Endodermal cell (in vitro differentiated cells): ENCODE measurements at regions not wholly inside any gene's neighbourhood (a gene's known extent, or its start where the extent isn't known, plus 50 kb on each side); places are given as distances from the start of the nearest gene placed in this dataset.

Source experiments
- DNase-seq: peaks from one replicate; pipeline ENCODE4 v3.0.0-alpha.2; 2017
- H3K27ac ChIP-seq: 2 replicates; pipeline ENCODE4 v1.5.1; 2013; ENCODE audit warnings: mild to moderate bottlenecking, low read depth, low read length, moderate library complexity
- H3K27me3 ChIP-seq: 2 replicates; pipeline ENCODE4 v1.6.1; 2013; ENCODE audit warnings: mild to moderate bottlenecking, low read length, moderate library complexity; ENCODE audit not compliant: insufficient read depth, control insufficient read depth, poor library complexity, severe bottlenecking
- H3K36me3 ChIP-seq: 2 replicates; pipeline ENCODE4 v1.7.0; 2013; ENCODE audit warnings: mild to moderate bottlenecking, low read length, moderate library complexity; ENCODE audit not compliant: control insufficient read depth, insufficient read depth
- H3K4me1 ChIP-seq: one replicate; pipeline ENCODE4 v1.7.0; 2013; ENCODE audit warnings: low read length; ENCODE audit not compliant: control insufficient read depth, insufficient read depth
- H3K4me3 ChIP-seq: 2 replicates; pipeline ENCODE4 v1.5.1; 2013; ENCODE audit warnings: mild to moderate bottlenecking, low read length, moderate library complexity
- H3K9ac ChIP-seq: 2 replicates; pipeline ENCODE4 v1.6.1; 2013; ENCODE audit warnings: mild to moderate bottlenecking, low read length, moderate library complexity; ENCODE audit not compliant: poor library complexity, severe bottlenecking; ENCODE audit errors: extremely low read depth
- H3K9me3 ChIP-seq: 2 replicates; pipeline ENCODE4 v1.6.1; 2013; ENCODE audit warnings: mild to moderate bottlenecking, low read length, moderate library complexity; ENCODE audit not compliant: control insufficient read depth
- H3K27ac Mint-ChIP-seq: 2 replicates; pipeline ENCODE4 v1.8.0; 2020; ENCODE audit warnings: mixed read lengths
- H3K27me3 Mint-ChIP-seq: 2 replicates; pipeline ENCODE4 v1.8.0; 2021; ENCODE audit warnings: mild to moderate bottlenecking, mixed read lengths; ENCODE audit not compliant: insufficient read depth
- H3K36me3 Mint-ChIP-seq: 2 replicates; pipeline ENCODE4 v1.8.0; 2020; ENCODE audit warnings: low read depth, mixed read lengths
- H3K4me1 Mint-ChIP-seq: 2 replicates; pipeline ENCODE4 v1.8.0; 2020; ENCODE audit warnings: mixed read lengths
- H3K4me3 Mint-ChIP-seq: 2 replicates; pipeline ENCODE4 v1.8.0; 2020; ENCODE audit warnings: mild to moderate bottlenecking, moderate library complexity, mixed read lengths
- H3K9me3 Mint-ChIP-seq: 2 replicates; pipeline ENCODE4 v1.8.0; 2020; ENCODE audit warnings: mild to moderate bottlenecking, mixed read lengths
- CTCF ChIP-seq: fragments of 200-600 bp; sonication (generic); conservative IDR thresholded peaks from 2 replicates; pipeline ENCODE4 v1.5.0; 2021; ENCODE audit warnings: antibody characterized with exemption, mild to moderate bottlenecking
- WGBS, 2 experiments: methylation state at CpG; one replicate each; pipeline versions ENCODE4 v1.1.5 to v1.1.7; 2013; ENCODE audit warnings: missing lambda C conversion rate in 2 of 2, mixed read lengths in 1 of 2; ENCODE audit not compliant: insufficient coverage in 1 of 2, insufficient read length in 1 of 2; 5-methylcytosine and 5-hydroxymethylcytosine counted together

- WGBS, 2 experiments = 94% methylated on average over 1 of the region's 1 CpG; no CpG with 5 or more reads in 1 of the 2 experiments
- H3K9me3 Mint-ChIP-seq = no peaks in the 10 kb centered on the region
- Histone ChIP-seq H3K36me3 (no peaks in the 10 kb centered on the region), H3K27ac (no peak overlapping the region), H3K4me3 (no peak overlapping the region), H3K27me3 (no peaks in the 10 kb centered on the region), H3K4me1 (no peaks in the 10 kb centered on the region), H3K9ac (no peak overlapping the region), H3K9me3 (no peaks in the 10 kb centered on the region)
- H3K4me3 Mint-ChIP-seq = no peak overlapping the region
- no peak for DNase-seq
- H3K27me3 Mint-ChIP-seq = no peaks in the 10 kb centered on the region
- no peaks in the 10 kb centered on the region for H3K36me3 Mint-ChIP-seq
- H3K27ac Mint-ChIP-seq = no peak overlapping the region
- H3K4me1 Mint-ChIP-seq = no peaks in the 10 kb centered on the region
- TF ChIP-seq CTCF = no peak
Measured at GRCh38 chr6:122092366-122092765, 307.1 kb upstream of the HSF2 start.

GRCh38 chr6:122098201-122098678 is 301.2 kb upstream of the HSF2 start:
- Mint-ChIP-seq H3K27me3 (no peaks in the 10 kb centered on the region), H3K4me3 (no peak overlapping the region), H3K36me3 (no peaks in the 10 kb centered on the region), H3K9me3 (peaks cover 4% of the 10 kb centered on the region), H3K4me1 (no peaks in the 10 kb centered on the region), H3K27ac (no peak overlapping the region)
- Histone ChIP-seq H3K4me3 (no peak overlapping the region), H3K27me3 (no peaks in the 10 kb centered on the region), H3K4me1 (no peaks in the 10 kb centered on the region), H3K27ac (no peak overlapping the region), H3K9me3 (no peaks in the 10 kb centered on the region), H3K9ac (no peak overlapping the region), H3K36me3 (no peaks in the 10 kb centered on the region)
- no peak for TF ChIP-seq CTCF
- 87 to 100% methylated on average over 1 to 4 of the region's 4 CpGs for WGBS, 2 experiments
- DNase-seq = no peak

- H3K9me3 ChIP-seq = no peaks in the 10 kb centered on the region
- TF ChIP-seq CTCF = no peak
- H3K27ac ChIP-seq = no peak overlapping the region
- Mint-ChIP-seq H3K4me1 (no peaks in the 10 kb centered on the region), H3K36me3 (no peaks in the 10 kb centered on the region), H3K4me3 (no peak overlapping the region), H3K27ac (no peak overlapping the region), H3K9me3 (peaks cover 4% of the 10 kb centered on the region), H3K27me3 (no peaks in the 10 kb centered on the region)
- WGBS, 2 experiments = 90 to 100% methylated on average over 1 of the region's 3 CpGs
- no peaks in the 10 kb centered on the region for H3K27me3 ChIP-seq
- H3K36me3 ChIP-seq = no peaks in the 10 kb centered on the region
- H3K4me3 ChIP-seq = no peak overlapping the region
- no peak for DNase-seq
- no peak overlapping the region for H3K9ac ChIP-seq
- no peaks in the 10 kb centered on the region for H3K4me1 ChIP-seq
Measured at GRCh38 chr6:122102026-122102425, 297.4 kb upstream of the HSF2 start.
